Nephron progenitor cell (in vitro differentiated cells): ENCODE measurements at regions not wholly inside any gene's neighbourhood (a gene's known extent, or its start where the extent isn't known, plus 50 kb on each side); places are given as distances from the start of the nearest gene placed in this dataset.

Experiments used
- DNase-seq: peaks from one replicate; pipeline ENCODE4 v3.0.0; 2021
- H3K27ac Mint-ChIP-seq: 2 replicates; pipeline ENCODE4 v1.8.0; 2021; ENCODE audit warnings: mild to moderate bottlenecking, moderate library complexity, mixed read lengths
- H3K27me3 Mint-ChIP-seq: 2 replicates; pipeline ENCODE4 v1.8.0; 2021; ENCODE audit warnings: mild to moderate bottlenecking, low read depth, mixed read lengths; ENCODE audit not compliant: poor library complexity
- H3K36me3 Mint-ChIP-seq: 2 replicates; pipeline ENCODE4 v1.8.0; 2021; ENCODE audit warnings: low read depth, mixed read lengths
- H3K4me1 Mint-ChIP-seq: 2 replicates; pipeline ENCODE4 v1.8.0; 2021; ENCODE audit warnings: mixed read lengths
- H3K4me3 Mint-ChIP-seq: 2 replicates; pipeline ENCODE4 v1.8.0; 2021; ENCODE audit warnings: mild to moderate bottlenecking, moderate library complexity, mixed read lengths
- H3K9me3 Mint-ChIP-seq: 2 replicates; pipeline ENCODE4 v1.8.0; 2021; ENCODE audit warnings: mild to moderate bottlenecking, moderate library complexity, mixed read lengths
- CTCF ChIP-seq: fragments of 200-600 bp; sonication (generic); IDR thresholded peaks from 2 replicates; pipeline ENCODE4 v1.5.0; 2021; ENCODE audit warnings: antibody characterized with exemption

GRCh38 chr2:190786404-190787166 lies 94.0 kb upstream of the GLS start:
- H3K36me3 Mint-ChIP-seq: no peaks in the 10 kb centered on the region
- H3K27ac Mint-ChIP-seq: no peak overlapping the region
- no peak for TF ChIP-seq CTCF
- no peak for DNase-seq
- no peaks in the 10 kb centered on the region for H3K27me3 Mint-ChIP-seq
- H3K9me3 Mint-ChIP-seq: peaks cover 25% of the 10 kb centered on the region
- H3K4me1 Mint-ChIP-seq: peaks cover 66% of the 10 kb centered on the region
- H3K4me3 Mint-ChIP-seq: no peak overlapping the region

GRCh38 chr2:190787743-190788235 lies 92.8 kb upstream of the GLS start:
- H3K4me1 Mint-ChIP-seq: peaks cover 66% of the 10 kb centered on the region

GRCh38 chr2:190789074-190790004 lies 91.3 kb upstream of the GLS start:
- Mint-ChIP-seq H3K36me3 (no peaks in the 10 kb centered on the region), H3K27me3 (no peaks in the 10 kb centered on the region), H3K4me1 (peaks cover 74% of the 10 kb centered on the region), H3K9me3 (peaks cover 5% of the 10 kb centered on the region), H3K4me3 (peak overlapping the region; percentile 37), H3K27ac (peak overlapping the region; percentile 34)
- DNase-seq: no peak
- TF ChIP-seq CTCF: no peak

More at GRCh38 chr2:190787743-190788235, 92.8 kb upstream of the GLS start:
- no peak for DNase-seq
- TF ChIP-seq CTCF: no peak
- Mint-ChIP-seq H3K27ac (no peak overlapping the region), H3K27me3 (no peaks in the 10 kb centered on the region), H3K36me3 (no peaks in the 10 kb centered on the region), H3K4me3 (no peak overlapping the region), H3K9me3 (peaks cover 19% of the 10 kb centered on the region)

- Mint-ChIP-seq H3K9me3 (no peaks in the 10 kb centered on the region), H3K36me3 (no peaks in the 10 kb centered on the region), H3K4me1 (peaks cover 68% of the 10 kb centered on the region), H3K4me3 (peak overlapping the region; percentile 19), H3K27me3 (no peaks in the 10 kb centered on the region), H3K27ac (peak overlapping the region; percentile 59)
- peak; percentile 25 for DNase-seq
- no peak for TF ChIP-seq CTCF
These were observed 89.2 kb upstream of the GLS start for GRCh38 chr2:190791347-190791975.

GRCh38 chr2:190791976-190792575 lies 88.5 kb upstream of the GLS start:
- Mint-ChIP-seq H3K4me3 (peak overlapping the region; percentile 19), H3K36me3 (no peaks in the 10 kb centered on the region), H3K27ac (peak overlapping the region; percentile 59), H3K4me1 (peaks cover 63% of the 10 kb centered on the region), H3K27me3 (no peaks in the 10 kb centered on the region), H3K9me3 (no peaks in the 10 kb centered on the region)
- TF ChIP-seq CTCF: no peak
- DNase-seq: no peak
